SK-N-SH treated with all-trans-retinoic acid at 6 μM for 48 hours (cell line): ENCODE measurements at regions not wholly inside any gene's neighbourhood (a gene's known extent, or its start where the extent isn't known, plus 50 kb on each side); places are given as distances from the start of the nearest gene placed in this dataset.
"Not testable (repeated sequence)": the region's sequence is repeated elsewhere in the genome, so short reads cannot be mapped to it uniquely, and the experiment has no call there.

ENCODE experiments used
- ATAC-seq: fragments of 200-7000 bp; cut with Tn5 transposase; 3 replicates; pipeline ENCODE4 v1.9.1; 2020; ENCODE audit warnings: mild to moderate bottlenecking, moderate library complexity
- ARNTL ChIP-seq: fragments of 450-650 bp; formaldehyde crosslinking; IDR thresholded peaks from 2 replicates; pipeline ENCODE4 v1.5.0; 2020; ENCODE audit warnings: low read depth, mild to moderate bottlenecking, moderate library complexity, borderline replicate concordance
- BACH2 ChIP-seq: fragments of 250-450 bp; sonication (Bioruptor Pico); IDR thresholded peaks from 2 replicates; pipeline ENCODE4 v1.9.0; 2021; ENCODE audit warnings: mild to moderate bottlenecking, borderline replicate concordance
- CSDC2 ChIP-seq: fragments of 250-450 bp; sonication (Bioruptor Pico); IDR thresholded peaks from 2 replicates; pipeline ENCODE4 v1.5.0; 2020; ENCODE audit warnings: mild to moderate bottlenecking, moderate library complexity
- CSRNP3 ChIP-seq: fragments of 250-450 bp; sonication (Bioruptor Pico); IDR thresholded peaks from 2 replicates; pipeline ENCODE4 v1.5.1; 2021; ENCODE audit warnings: mild to moderate bottlenecking, moderate library complexity
- GLIS3 ChIP-seq: fragments of 250-450 bp; sonication (Bioruptor Pico); IDR thresholded peaks from 2 replicates; pipeline ENCODE4 v1.5.0; 2020; ENCODE audit warnings: mild to moderate bottlenecking, moderate library complexity
- ISL1 ChIP-seq: fragments of 250-450 bp; sonication (Bioruptor Pico); IDR thresholded peaks from 2 replicates; pipeline ENCODE4 v2.1.2; 2022; ENCODE audit warnings: mild to moderate bottlenecking, moderate library complexity
- OSR1 ChIP-seq: fragments of 250-450 bp; sonication (Bioruptor Pico); IDR thresholded peaks from 2 replicates; pipeline ENCODE4 v1.8.0; 2022; ENCODE audit warnings: moderate library complexity, mild to moderate bottlenecking, inconsistent platforms
- POU6F1 ChIP-seq: fragments of 250-450 bp; sonication (Bioruptor Pico); IDR thresholded peaks from 2 replicates; pipeline ENCODE4 v1.8.0; 2021; ENCODE audit warnings: low read depth, mild to moderate bottlenecking, moderate library complexity, borderline replicate concordance
- PPARA ChIP-seq: fragments of 250-450 bp; sonication (Bioruptor Pico); IDR thresholded peaks from 2 replicates; pipeline ENCODE4 v1.5.0; 2020; ENCODE audit warnings: mild to moderate bottlenecking, borderline replicate concordance
- RARB ChIP-seq: fragments of 250-450 bp; sonication (Bioruptor Pico); IDR thresholded peaks from 2 replicates; pipeline ENCODE4 v1.8.0; 2021; ENCODE audit warnings: mild to moderate bottlenecking, moderate library complexity
- TCF4 ChIP-seq: fragments of 250-450 bp; sonication (Bioruptor Pico); IDR thresholded peaks from 2 replicates; pipeline ENCODE4 v1.8.0; 2021; ENCODE audit warnings: mild to moderate bottlenecking, moderate library complexity, borderline replicate concordance
- TOX ChIP-seq: fragments of 250-450 bp; sonication (Bioruptor Pico); IDR thresholded peaks from 2 replicates; pipeline ENCODE4 v1.8.0; 2021; ENCODE audit warnings: mild to moderate bottlenecking, moderate library complexity, borderline replicate concordance
- ZC3H10 ChIP-seq: fragments of 250-450 bp; sonication (Bioruptor Pico); IDR thresholded peaks from 2 replicates; pipeline ENCODE4 v1.5.1; 2021; ENCODE audit warnings: mild to moderate bottlenecking, moderate library complexity
- ZFP3 ChIP-seq: fragments of 250-450 bp; sonication (Bioruptor Pico); IDR thresholded peaks from 2 replicates; pipeline ENCODE4 v1.5.0; 2020; ENCODE audit warnings: mild to moderate bottlenecking, moderate library complexity
- ZFP30 ChIP-seq: fragments of 450-650 bp; formaldehyde crosslinking; IDR thresholded peaks from 2 replicates; pipeline ENCODE4 v1.5.0; 2022; ENCODE audit warnings: mild to moderate bottlenecking, moderate library complexity
- ZNF565 ChIP-seq: fragments of 450-650 bp; formaldehyde crosslinking; conservative IDR thresholded peaks from 2 replicates; pipeline ENCODE4 v1.5.0; 2020; ENCODE audit warnings: low read depth, mild to moderate bottlenecking, moderate library complexity
- ZNF70 ChIP-seq: fragments of 450-650 bp; formaldehyde crosslinking; IDR thresholded peaks from 2 replicates; pipeline ENCODE4 v1.5.0; 2020; ENCODE audit warnings: mild to moderate bottlenecking, moderate library complexity
- ZNF8 ChIP-seq: fragments of 450-650 bp; formaldehyde crosslinking; IDR thresholded peaks from 2 replicates; pipeline ENCODE4 v1.5.0; 2020; ENCODE audit warnings: mild to moderate bottlenecking, moderate library complexity
- TF ChIP-seq, protein P1 (sequence below): fragments of 250-450 bp; sonication (Bioruptor Pico); IDR thresholded peaks from 2 replicates; pipeline ENCODE4 v1.5.1; 2020; ENCODE audit warnings: low read depth, mild to moderate bottlenecking, moderate library complexity
- TF ChIP-seq, protein P2 (sequence below): fragments of 250-450 bp; sonication (Bioruptor Pico); IDR thresholded peaks from 2 replicates; pipeline ENCODE4 v1.5.0; 2020; ENCODE audit warnings: mild to moderate bottlenecking, moderate library complexity

DNA sequence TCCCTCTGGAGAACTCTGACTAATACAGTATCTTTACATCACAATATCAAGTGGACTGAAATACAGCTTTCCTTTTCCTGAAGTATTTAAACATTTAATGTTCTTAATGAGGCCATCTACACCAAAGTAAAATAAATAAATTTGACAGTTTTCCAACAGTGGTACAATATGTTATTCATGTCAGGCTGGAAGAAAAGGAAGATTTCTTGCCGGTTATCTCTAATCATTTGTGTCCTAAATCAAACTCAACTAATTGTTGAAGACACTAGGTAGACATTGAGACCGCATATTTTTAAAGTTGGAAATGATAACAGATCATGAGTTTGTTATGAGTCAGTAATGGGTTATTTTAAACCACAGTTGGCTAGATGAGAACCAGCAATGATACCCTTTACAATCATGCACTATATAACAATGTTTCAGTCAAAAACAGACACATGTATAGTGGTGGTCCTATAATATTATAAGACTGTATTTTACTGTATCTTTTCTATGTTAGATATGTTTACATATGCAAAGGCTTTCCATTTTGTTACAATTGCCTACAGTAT is 241.6 kb downstream of the LMBRD1 start:
- ATAC-seq = no peak
- no peak for TF ChIP-seq BACH2 (CRISPR knock-in tag)
- TF ChIP-seq ISL1 = peak; percentile 73

- ATAC-seq = no peak
- TF ChIP-seq ZNF8 (CRISPR knock-in tag) = no peak
- TF ChIP-seq TCF4 (CRISPR knock-in tag) = no peak
- no peak for TF ChIP-seq ISL1
- no peak for TF ChIP-seq PPARA (CRISPR knock-in tag)
- no peak for TF ChIP-seq RARB (CRISPR knock-in tag)
- TF ChIP-seq, protein P1, sequence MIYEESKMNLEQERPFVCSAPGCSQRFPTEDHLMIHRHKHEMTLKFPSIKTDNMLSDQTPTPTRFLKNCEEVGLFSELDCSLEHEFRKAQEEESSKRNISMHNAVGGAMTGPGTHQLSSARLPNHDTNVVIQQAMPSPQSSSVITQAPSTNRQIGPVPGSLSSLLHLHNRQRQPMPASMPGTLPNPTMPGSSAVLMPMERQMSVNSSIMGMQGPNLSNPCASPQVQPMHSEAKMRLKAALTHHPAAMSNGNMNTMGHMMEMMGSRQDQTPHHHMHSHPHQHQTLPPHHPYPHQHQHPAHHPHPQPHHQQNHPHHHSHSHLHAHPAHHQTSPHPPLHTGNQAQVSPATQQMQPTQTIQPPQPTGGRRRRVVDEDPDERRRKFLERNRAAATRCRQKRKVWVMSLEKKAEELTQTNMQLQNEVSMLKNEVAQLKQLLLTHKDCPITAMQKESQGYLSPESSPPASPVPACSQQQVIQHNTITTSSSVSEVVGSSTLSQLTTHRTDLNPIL = no peak
- TF ChIP-seq ZFP3 (CRISPR knock-in tag) = no peak
Observed at GRCh38 chr6:69542494-69542893, 254.3 kb downstream of the LMBRD1 start.

DNA sequence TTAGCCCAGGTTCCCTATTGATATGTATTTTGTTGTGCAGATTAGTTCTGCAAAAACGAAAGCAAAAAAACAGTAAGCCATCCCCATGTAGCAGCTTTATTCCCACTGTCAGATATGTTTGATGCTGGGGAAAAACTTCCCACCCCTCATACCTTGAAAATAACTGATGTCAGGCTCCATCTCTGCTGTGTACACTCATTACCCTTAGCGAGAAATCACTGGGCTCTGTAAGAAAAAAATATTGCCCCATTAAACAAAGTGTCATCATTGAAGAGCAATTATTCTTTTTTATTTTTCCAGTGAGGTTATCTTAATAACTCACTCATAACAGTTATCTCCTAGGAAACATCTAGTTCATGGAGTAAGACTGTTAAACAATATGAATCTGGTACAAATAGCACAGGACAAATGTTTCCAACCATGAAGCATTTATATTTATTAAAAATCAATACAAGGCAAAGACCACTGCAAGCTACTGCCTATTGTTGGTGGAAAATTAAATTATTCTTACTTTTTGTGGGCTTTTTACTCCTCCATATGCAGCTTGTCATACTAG is 268.8 kb downstream of the LMBRD1 start:
- ATAC-seq = no peak
- TF ChIP-seq TOX (CRISPR knock-in tag) = no peak
- TF ChIP-seq RARB (CRISPR knock-in tag) = no peak
- no peak for TF ChIP-seq ZNF565 (CRISPR knock-in tag)
- TF ChIP-seq CSRNP3 (CRISPR knock-in tag) = no peak
- no peak for TF ChIP-seq BACH2 (CRISPR knock-in tag)
- no peak for TF ChIP-seq ZNF70 (CRISPR knock-in tag)
- no peak for TF ChIP-seq ZC3H10 (CRISPR knock-in tag)
- TF ChIP-seq ZFP3 (CRISPR knock-in tag) = no peak
- no peak for TF ChIP-seq GLIS3 (CRISPR knock-in tag)
- TF ChIP-seq, protein P1 = no peak
- TF ChIP-seq ZFP30 (CRISPR knock-in tag) = no peak
- no peak for TF ChIP-seq POU6F1
- TF ChIP-seq ARNTL (CRISPR knock-in tag) = no peak

DNA sequence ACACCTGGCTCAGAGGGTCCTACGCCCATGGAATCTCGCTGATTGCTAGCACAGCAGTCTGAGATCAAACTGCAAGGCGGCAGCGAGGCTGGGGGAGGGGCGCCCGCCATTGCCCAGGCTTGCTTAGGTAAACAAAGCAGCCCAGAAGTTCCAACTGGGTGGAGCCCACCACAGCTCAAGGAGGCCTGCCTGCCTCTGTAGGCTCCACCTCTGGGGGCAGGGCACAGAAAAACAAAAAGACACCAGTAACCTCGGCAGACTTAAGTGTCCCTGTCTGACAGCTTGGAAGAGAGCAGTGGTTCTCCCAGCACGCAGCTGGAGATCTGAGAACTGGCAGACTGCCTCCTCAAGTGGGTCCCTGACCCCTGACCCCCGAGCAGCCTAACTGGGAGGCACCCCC is 281.3 kb downstream of the LMBRD1 start:
- ATAC-seq = not testable (repeated sequence)

GRCh38 chr6:69494595-69494994 is 302.2 kb downstream of the LMBRD1 start:
- ATAC-seq = no peak
- TF ChIP-seq OSR1 (CRISPR knock-in tag) (no peak), ZNF8 (CRISPR knock-in tag) (no peak), TOX (CRISPR knock-in tag) (no peak), ARNTL (CRISPR knock-in tag) (no peak), TCF4 (CRISPR knock-in tag) (no peak)

- no peak for ATAC-seq
Observed at GRCh38 chr6:69489970-69490369, 306.8 kb downstream of the LMBRD1 start.

More at GRCh38 chr6:69489970-69490369, 306.8 kb downstream of the LMBRD1 start:
- TF ChIP-seq ARNTL (CRISPR knock-in tag) (no peak), OSR1 (CRISPR knock-in tag) (no peak), ZNF8 (CRISPR knock-in tag) (no peak), ZFP30 (CRISPR knock-in tag) (no peak), CSDC2 (CRISPR knock-in tag) (no peak), ZNF565 (CRISPR knock-in tag) (no peak), ZC3H10 (CRISPR knock-in tag) (no peak), RARB (CRISPR knock-in tag) (no peak)
- TF ChIP-seq, protein P2, sequence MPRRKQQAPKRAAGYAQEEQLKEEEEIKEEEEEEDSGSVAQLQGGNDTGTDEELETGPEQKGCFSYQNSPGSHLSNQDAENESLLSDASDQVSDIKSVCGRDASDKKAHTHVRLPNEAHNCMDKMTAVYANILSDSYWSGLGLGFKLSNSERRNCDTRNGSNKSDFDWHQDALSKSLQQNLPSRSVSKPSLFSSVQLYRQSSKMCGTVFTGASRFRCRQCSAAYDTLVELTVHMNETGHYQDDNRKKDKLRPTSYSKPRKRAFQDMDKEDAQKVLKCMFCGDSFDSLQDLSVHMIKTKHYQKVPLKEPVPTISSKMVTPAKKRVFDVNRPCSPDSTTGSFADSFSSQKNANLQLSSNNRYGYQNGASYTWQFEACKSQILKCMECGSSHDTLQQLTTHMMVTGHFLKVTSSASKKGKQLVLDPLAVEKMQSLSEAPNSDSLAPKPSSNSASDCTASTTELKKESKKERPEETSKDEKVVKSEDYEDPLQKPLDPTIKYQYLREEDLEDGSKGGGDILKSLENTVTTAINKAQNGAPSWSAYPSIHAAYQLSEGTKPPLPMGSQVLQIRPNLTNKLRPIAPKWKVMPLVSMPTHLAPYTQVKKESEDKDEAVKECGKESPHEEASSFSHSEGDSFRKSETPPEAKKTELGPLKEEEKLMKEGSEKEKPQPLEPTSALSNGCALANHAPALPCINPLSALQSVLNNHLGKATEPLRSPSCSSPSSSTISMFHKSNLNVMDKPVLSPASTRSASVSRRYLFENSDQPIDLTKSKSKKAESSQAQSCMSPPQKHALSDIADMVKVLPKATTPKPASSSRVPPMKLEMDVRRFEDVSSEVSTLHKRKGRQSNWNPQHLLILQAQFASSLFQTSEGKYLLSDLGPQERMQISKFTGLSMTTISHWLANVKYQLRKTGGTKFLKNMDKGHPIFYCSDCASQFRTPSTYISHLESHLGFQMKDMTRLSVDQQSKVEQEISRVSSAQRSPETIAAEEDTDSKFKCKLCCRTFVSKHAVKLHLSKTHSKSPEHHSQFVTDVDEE = no peak
